Upper lobe of left lung (tissue), 4 donors: ENCODE measurements at regions not wholly inside any gene's neighbourhood (a gene's known extent, or its start where the extent isn't known, plus 50 kb on each side); places are given as distances from the start of the nearest gene placed in this dataset.

Experiments
- CTCF ChIP-seq, 6 experiments: fragments of 450-650 bp in 4 of 6; fragments of 200-600 bp in 2 of 6; sonication (generic) in 2 of 6; IDR thresholded peaks; one replicate each; pipeline ENCODE4 v1.5.1; 2016 to 2019; ENCODE audit warnings: antibody characterized with exemption in 6 of 6
- EP300 ChIP-seq, 4 donors: sonication (generic); formaldehyde crosslinking; IDR thresholded peaks; one replicate each; pipeline ENCODE4 v1.5.1; 2017; ENCODE audit warnings: antibody characterized with exemption in 4 of 4, control low read depth in 2 of 4
- POLR2A ChIP-seq, 4 donors: fragments of 450-650 bp; IDR thresholded peaks; one replicate each; pipeline ENCODE4 v1.5.1; 2016 to 2017; ENCODE audit warnings: antibody characterized with exemption in 4 of 4, mild to moderate bottlenecking in 2 of 4
- POLR2AphosphoS5 ChIP-seq, 2 donors: sonication (generic); formaldehyde crosslinking; IDR thresholded peaks; one replicate each; pipeline ENCODE4 v1.5.1; 2017; ENCODE audit warnings: antibody characterized with exemption in 2 of 2

- no peak for TF ChIP-seq CTCF (IDR thresholded peaks at IDR 0.05)
- no peak for TF ChIP-seq EP300 (IDR thresholded peaks at IDR 0.05)
- no peak for TF ChIP-seq POLR2A (IDR thresholded peaks at IDR 0.05)
- TF ChIP-seq POLR2AphosphoS5 (IDR thresholded peaks at IDR 0.05), result no peak
Measured at GRCh38 chr1:58888833-58889232, 105.0 kb upstream of the JUN start.
